ENCODE measurements at regions not wholly inside any gene's neighbourhood (a gene's known extent, or its start where the extent isn't known, plus 50 kb on each side); places are given as distances from the start of the nearest gene placed in this dataset.

DNA sequence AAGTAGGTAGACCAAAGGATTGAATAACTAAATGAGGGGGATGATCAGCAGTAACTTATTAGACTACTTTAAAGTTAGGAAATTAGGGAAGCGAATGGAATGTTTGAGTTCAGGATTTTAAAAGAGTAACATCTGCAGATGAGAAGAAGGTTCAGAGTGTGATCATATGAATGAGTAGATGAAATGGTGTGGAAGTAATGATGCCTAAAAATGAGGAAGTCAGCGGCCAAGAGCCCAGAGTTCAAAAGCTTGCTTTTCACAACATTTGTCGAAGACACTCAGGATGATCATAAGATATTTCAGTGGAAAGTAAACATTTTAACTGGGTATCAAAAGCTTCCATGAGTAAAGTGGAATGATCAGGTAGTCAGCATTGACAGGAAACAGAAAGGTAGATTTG, 299.4 kb downstream of the LRRIQ3 start:
- TF ChIP-seq, protein P1, sequence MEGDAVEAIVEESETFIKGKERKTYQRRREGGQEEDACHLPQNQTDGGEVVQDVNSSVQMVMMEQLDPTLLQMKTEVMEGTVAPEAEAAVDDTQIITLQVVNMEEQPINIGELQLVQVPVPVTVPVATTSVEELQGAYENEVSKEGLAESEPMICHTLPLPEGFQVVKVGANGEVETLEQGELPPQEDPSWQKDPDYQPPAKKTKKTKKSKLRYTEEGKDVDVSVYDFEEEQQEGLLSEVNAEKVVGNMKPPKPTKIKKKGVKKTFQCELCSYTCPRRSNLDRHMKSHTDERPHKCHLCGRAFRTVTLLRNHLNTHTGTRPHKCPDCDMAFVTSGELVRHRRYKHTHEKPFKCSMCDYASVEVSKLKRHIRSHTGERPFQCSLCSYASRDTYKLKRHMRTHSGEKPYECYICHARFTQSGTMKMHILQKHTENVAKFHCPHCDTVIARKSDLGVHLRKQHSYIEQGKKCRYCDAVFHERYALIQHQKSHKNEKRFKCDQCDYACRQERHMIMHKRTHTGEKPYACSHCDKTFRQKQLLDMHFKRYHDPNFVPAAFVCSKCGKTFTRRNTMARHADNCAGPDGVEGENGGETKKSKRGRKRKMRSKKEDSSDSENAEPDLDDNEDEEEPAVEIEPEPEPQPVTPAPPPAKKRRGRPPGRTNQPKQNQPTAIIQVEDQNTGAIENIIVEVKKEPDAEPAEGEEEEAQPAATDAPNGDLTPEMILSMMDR (IDR thresholded peaks at IDR 0.05), result no peak
- no peak for TF ChIP-seq POLR2A (IDR thresholded peaks at IDR 0.05)

All from heart left ventricle (tissue), 13 donors.